Uterus (tissue), 3 donors: ENCODE measurements at regions not wholly inside any gene's neighbourhood (a gene's known extent, or its start where the extent isn't known, plus 50 kb on each side); places are given as distances from the start of the nearest gene placed in this dataset.

ENCODE experiments used
- DNase-seq, 2 donors: peaks; one replicate each; pipeline ENCODE4 v3.0.0-alpha.2; 2019 to 2020
- H3K27ac ChIP-seq, 2 donors: fragments of 200-600 bp; sonication (generic); 1 replicate in 1 of 2; 2 replicates in 1 of 2; pipeline ENCODE4 v1.5.1; 2016 to 2018
- H3K27me3 ChIP-seq, 2 donors: fragments of 200-600 bp; sonication (generic); one replicate each; pipeline ENCODE4 v1.5.1; 2018 to 2019; ENCODE audit warnings: control low read depth in 1 of 2
- H3K36me3 ChIP-seq, 2 donors: fragments of 200-600 bp; sonication (generic); one replicate each; pipeline ENCODE4 v1.5.1; 2019; ENCODE audit warnings: control low read depth in 1 of 2
- H3K4me1 ChIP-seq, 2 donors: fragments of 200-600 bp; sonication (generic); one replicate each; pipeline ENCODE4 v1.5.1; 2018 to 2019; ENCODE audit warnings: control low read depth in 1 of 2
- H3K4me3 ChIP-seq, 2 donors: fragments of 200-600 bp; sonication (generic); 1 replicate in 1 of 2; 2 replicates in 1 of 2; pipeline ENCODE4 v1.5.1; 2018 to 2019; ENCODE audit warnings: mild to moderate bottlenecking in 1 of 2
- H3K9me3 ChIP-seq, 2 donors: fragments of 200-600 bp; sonication (generic); one replicate each; pipeline ENCODE4 v1.5.1; 2019; ENCODE audit warnings: control low read depth in 1 of 2
- CTCF ChIP-seq, 4 experiments: fragments of 200-600 bp in 2 of 4; fragments of 450-650 bp in 2 of 4; sonication (generic) in 2 of 4; IDR thresholded peaks; one replicate each; pipeline ENCODE4 v1.5.1; 2016 to 2019; ENCODE audit warnings: antibody characterized with exemption in 4 of 4, mild to moderate bottlenecking in 2 of 4, moderate library complexity in 1 of 4
- POLR2A ChIP-seq, 2 donors: fragments of 450-650 bp; IDR thresholded peaks; one replicate each; pipeline ENCODE4 v1.6.1; 2016; ENCODE audit warnings: antibody characterized with exemption in 2 of 2, mild to moderate bottlenecking in 1 of 2, moderate library complexity in 1 of 2
- intact Hi-C: fragments of 100-400 bp; cut with DNase I; formaldehyde crosslinking; loops from one replicate; pipeline ENCODE4 v1.15.1; 2023; ENCODE audit warnings: low total_unique reads
- donor health status: DM: yes; HTN: yes; CAD: no.

GRCh38 chr18:78580835-78581339, 398.7 kb upstream of the SALL3 start:
- Histone ChIP-seq H3K27me3 (no peaks in the 10 kb centered on the region), H3K4me1 (no peaks in the 10 kb centered on the region), H3K4me3 (no peak overlapping the region), H3K27ac (no peak overlapping the region), H3K9me3 (no peaks in the 10 kb centered on the region), H3K36me3 (no peaks in the 10 kb centered on the region)
- intact Hi-C loops: no loop called here
- TF ChIP-seq CTCF (IDR thresholded peaks at IDR 0.05): no peak
- no peak for TF ChIP-seq POLR2A (IDR thresholded peaks at IDR 0.05)
- DNase-seq: no peak

GRCh38 chr18:78582181-78582709, 397.4 kb upstream of the SALL3 start:
- Histone ChIP-seq H3K36me3 (no peaks in the 10 kb centered on the region), H3K27me3 (no peaks in the 10 kb centered on the region), H3K27ac (no peak overlapping the region), H3K4me1 (no peaks in the 10 kb centered on the region), H3K4me3 (no peak overlapping the region), H3K9me3 (no peaks in the 10 kb centered on the region)
- TF ChIP-seq POLR2A (IDR thresholded peaks at IDR 0.05) (no peak), CTCF (IDR thresholded peaks at IDR 0.05) (no peak)
- DNase-seq: no peak
- intact Hi-C loops: no loop called here

GRCh38 chr18:78582898-78583738, 396.5 kb upstream of the SALL3 start:
- Histone ChIP-seq H3K9me3 (no peaks in the 10 kb centered on the region), H3K36me3 (no peaks in the 10 kb centered on the region), H3K4me3 (no peak overlapping the region), H3K27ac (no peak overlapping the region), H3K27me3 (no peaks in the 10 kb centered on the region), H3K4me1 (no peaks in the 10 kb centered on the region)
- intact Hi-C loops: no loop called here
- TF ChIP-seq POLR2A (IDR thresholded peaks at IDR 0.05) (no peak), CTCF (IDR thresholded peaks at IDR 0.05) (no peak)
- no peak for DNase-seq

- no peaks in the 10 kb centered on the region for H3K4me1 ChIP-seq
- no peaks in the 10 kb centered on the region for H3K36me3 ChIP-seq
- DNase-seq: no peak
- H3K27me3 ChIP-seq: no peaks in the 10 kb centered on the region
- no peak overlapping the region for H3K27ac ChIP-seq
- H3K9me3 ChIP-seq: no peaks in the 10 kb centered on the region
- TF ChIP-seq POLR2A (IDR thresholded peaks at IDR 0.05) (no peak), CTCF (IDR thresholded peaks at IDR 0.05) (no peak)
- H3K4me3 ChIP-seq: no peak overlapping the region
- intact Hi-C loops: no loop called here
Observed at GRCh38 chr18:78583739-78584458, 395.7 kb upstream of the SALL3 start.
